Activated T-helper 2 cell treated with anti-CD3 and anti-CD28 coated beads, Interferon-gamma antibody, Interleukin-2, Interleukin-4, amounts not matched to agents 10 μg/mL and 5 μg/mL and 100 μg/mL, durations not matched to agents 14 hours and 24 hours and 36 hours (primary cell): ENCODE measurements at regions not wholly inside any gene's neighbourhood (a gene's known extent, or its start where the extent isn't known, plus 50 kb on each side); places are given as distances from the start of the nearest gene placed in this dataset.

Experiments
- DNase-seq: peaks from one replicate; pipeline ENCODE4 v3.0.0; 2021; ENCODE audit warnings: low spot score
- H3K27ac Mint-ChIP-seq: one replicate; pipeline ENCODE4 v1.8.0; 2021; ENCODE audit warnings: mixed read lengths
- H3K27me3 Mint-ChIP-seq: one replicate; pipeline ENCODE4 v1.8.0; 2021; ENCODE audit warnings: low read depth, mixed read lengths
- H3K36me3 Mint-ChIP-seq: one replicate; pipeline ENCODE4 v1.8.0; 2021; ENCODE audit warnings: low read depth, mixed read lengths
- H3K4me1 Mint-ChIP-seq: one replicate; pipeline ENCODE4 v1.8.0; 2021; ENCODE audit warnings: low read depth, mixed read lengths
- H3K4me3 Mint-ChIP-seq: one replicate; pipeline ENCODE4 v1.8.0; 2021; ENCODE audit warnings: low read depth, mild to moderate bottlenecking, moderate library complexity, mixed read lengths
- H3K9me3 Mint-ChIP-seq: one replicate; pipeline ENCODE4 v1.8.0; 2021; ENCODE audit warnings: mixed read lengths
- intact Hi-C: fragments of 100-400 bp; cut with micrococcal nuclease; formaldehyde crosslinking; loops from one replicate; pipeline ENCODE4 v1.15.1; 2023

- Mint-ChIP-seq H3K27me3 (peaks cover 6% of the 10 kb centered on the region), H3K4me1 (no peaks in the 10 kb centered on the region), H3K4me3 (no peak overlapping the region), H3K27ac (no peak overlapping the region), H3K36me3 (no peaks in the 10 kb centered on the region), H3K9me3 (no peaks in the 10 kb centered on the region)
- intact Hi-C loops, result no loop called here
- no peak for DNase-seq
Measured at GRCh38 chr1:199410462-199410861, 617.0 kb upstream of the NR5A2 start.

DNA sequence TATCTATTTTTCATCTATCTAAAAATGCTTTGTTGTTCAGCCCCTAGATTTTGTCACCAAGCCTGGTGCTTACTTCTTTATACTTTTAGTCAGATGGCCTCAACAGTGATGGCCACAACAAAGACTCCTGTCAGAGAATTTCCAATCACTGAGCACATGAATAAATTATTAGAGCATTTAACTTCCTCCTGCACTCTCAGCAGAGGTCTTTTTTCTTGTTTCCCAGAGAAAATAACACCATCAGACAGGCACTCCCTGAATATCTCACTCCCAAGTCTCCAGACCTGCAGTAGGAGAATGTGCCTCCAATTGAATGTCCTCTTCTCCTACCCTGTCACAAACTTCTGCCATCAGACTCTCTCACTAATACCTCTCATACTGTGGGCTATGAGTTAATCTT lies 616.0 kb upstream of the NR5A2 start:
- H3K4me3 Mint-ChIP-seq, result no peak overlapping the region
- H3K9me3 Mint-ChIP-seq, result peaks cover 3% of the 10 kb centered on the region
- no peaks in the 10 kb centered on the region for H3K4me1 Mint-ChIP-seq
- intact Hi-C loops, result no loop called here
- no peak overlapping the region for H3K27ac Mint-ChIP-seq
- no peaks in the 10 kb centered on the region for H3K36me3 Mint-ChIP-seq
- no peaks in the 10 kb centered on the region for H3K27me3 Mint-ChIP-seq
- no peak for DNase-seq

GRCh38 chr1:199422206-199422605 lies 605.3 kb upstream of the NR5A2 start:
- Mint-ChIP-seq H3K36me3 (no peaks in the 10 kb centered on the region), H3K4me3 (no peak overlapping the region), H3K27me3 (no peaks in the 10 kb centered on the region), H3K9me3 (peaks cover 5% of the 10 kb centered on the region), H3K27ac (no peak overlapping the region), H3K4me1 (no peaks in the 10 kb centered on the region)
- no peak for DNase-seq
- intact Hi-C loops, result no loop called here

DNA sequence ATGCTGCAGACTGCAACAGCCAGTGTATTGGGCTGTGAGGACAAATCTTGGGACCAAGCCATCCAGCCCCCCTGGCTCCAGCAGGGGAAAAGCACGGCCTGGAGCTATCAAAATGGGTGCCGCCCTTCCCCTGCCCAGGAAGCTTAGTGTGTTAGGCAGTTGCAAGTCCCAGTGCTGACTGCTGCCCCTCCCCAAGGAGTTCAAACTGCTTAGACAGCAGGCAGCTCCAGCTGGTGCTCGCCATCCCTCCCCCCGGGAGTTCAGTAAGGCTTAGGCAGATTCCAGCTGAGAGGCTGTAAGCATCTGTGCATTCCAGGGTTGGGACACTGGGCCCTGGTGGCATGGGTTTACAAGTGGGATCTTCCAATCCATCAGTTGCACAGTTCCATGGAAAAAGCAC lies 579.6 kb upstream of the NR5A2 start:
- DNase-seq, result no peak
- Mint-ChIP-seq H3K27me3 (peaks cover 2% of the 10 kb centered on the region), H3K27ac (no peak overlapping the region), H3K36me3 (no peaks in the 10 kb centered on the region), H3K4me1 (no peaks in the 10 kb centered on the region), H3K9me3 (peaks cover 3% of the 10 kb centered on the region), H3K4me3 (no peak overlapping the region)
- intact Hi-C loops, result no loop called here

- no peak for DNase-seq
- H3K9me3 Mint-ChIP-seq, result peaks cover 3% of the 10 kb centered on the region
- intact Hi-C loops, result no loop called here
- no peak overlapping the region for H3K4me3 Mint-ChIP-seq
- H3K27ac Mint-ChIP-seq, result no peak overlapping the region
- no peaks in the 10 kb centered on the region for H3K36me3 Mint-ChIP-seq
- peaks cover 2% of the 10 kb centered on the region for H3K27me3 Mint-ChIP-seq
- H3K4me1 Mint-ChIP-seq, result no peaks in the 10 kb centered on the region
Measured at GRCh38 chr1:199448646-199449045, 578.9 kb upstream of the NR5A2 start.

DNA sequence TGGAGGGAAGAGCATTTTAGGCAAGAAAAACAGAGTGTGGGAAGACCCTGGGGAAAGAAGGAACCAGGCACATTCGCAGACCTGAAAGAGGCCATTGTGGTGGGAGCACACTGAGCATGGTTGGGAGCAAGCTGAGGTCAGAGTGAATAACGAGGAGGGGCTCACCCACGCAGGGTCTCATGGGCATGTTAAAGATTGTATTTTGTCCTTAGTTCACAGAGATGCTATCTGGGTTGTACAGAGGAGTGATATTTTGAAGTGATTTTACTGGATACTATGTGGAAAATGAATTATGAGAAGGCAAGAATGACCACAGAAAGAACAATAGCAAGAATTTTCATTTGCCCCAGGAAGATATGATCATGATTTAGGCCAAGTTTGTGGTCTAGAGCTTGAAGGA lies 578.3 kb upstream of the NR5A2 start:
- Mint-ChIP-seq H3K27me3 (peaks cover 2% of the 10 kb centered on the region), H3K4me3 (no peak overlapping the region), H3K36me3 (no peaks in the 10 kb centered on the region), H3K4me1 (no peaks in the 10 kb centered on the region), H3K9me3 (peaks cover 3% of the 10 kb centered on the region), H3K27ac (no peak overlapping the region)
- DNase-seq, result no peak
- intact Hi-C loops, result no loop called here

DNA sequence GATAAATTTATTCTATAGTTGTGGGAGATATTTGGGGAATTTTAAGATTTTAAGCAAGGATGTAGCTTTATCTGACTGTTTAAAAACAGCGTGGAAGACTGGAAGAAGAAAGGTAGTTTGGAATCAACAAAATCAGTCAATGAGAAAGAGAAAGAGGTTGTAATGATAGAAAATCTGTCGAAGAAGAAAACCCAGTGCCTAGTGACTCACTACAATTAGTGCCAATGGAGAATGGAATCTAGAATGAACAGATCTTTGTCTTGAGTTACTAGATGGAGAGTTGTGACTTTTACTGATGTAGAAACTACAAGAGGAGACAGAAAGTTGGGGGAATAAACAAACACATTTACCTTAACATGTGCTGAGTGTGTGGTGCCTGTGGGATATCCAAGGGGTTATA lies 577.8 kb upstream of the NR5A2 start:
- intact Hi-C loops, result no loop called here
- Mint-ChIP-seq H3K36me3 (no peaks in the 10 kb centered on the region), H3K4me3 (no peak overlapping the region), H3K4me1 (no peaks in the 10 kb centered on the region), H3K27me3 (peaks cover 2% of the 10 kb centered on the region), H3K9me3 (peaks cover 3% of the 10 kb centered on the region), H3K27ac (no peak overlapping the region)
- no peak for DNase-seq

DNA sequence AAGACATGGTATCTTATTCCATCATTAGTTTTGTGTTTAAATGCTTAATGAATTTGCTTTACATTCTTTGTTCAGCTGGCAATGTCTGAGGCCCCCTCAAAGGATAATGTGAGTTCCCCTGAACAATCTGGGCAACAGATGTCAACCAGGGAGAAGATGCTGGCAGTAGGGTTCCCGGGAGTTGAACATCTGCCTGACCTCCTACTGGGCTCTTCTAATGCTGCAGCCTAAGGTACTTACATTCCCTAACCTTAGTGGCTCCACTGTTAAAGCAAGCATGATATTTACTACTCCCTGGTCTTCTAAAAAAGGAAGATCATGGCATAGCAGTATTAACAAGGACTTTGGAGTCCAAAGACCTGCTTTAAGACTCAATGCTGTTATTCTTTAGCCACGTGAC lies 574.9 kb upstream of the NR5A2 start:
- no peaks in the 10 kb centered on the region for H3K4me1 Mint-ChIP-seq
- peaks cover 2% of the 10 kb centered on the region for H3K27me3 Mint-ChIP-seq
- peaks cover 3% of the 10 kb centered on the region for H3K9me3 Mint-ChIP-seq
- H3K36me3 Mint-ChIP-seq, result no peaks in the 10 kb centered on the region
- H3K4me3 Mint-ChIP-seq, result no peak overlapping the region
- intact Hi-C loops, result no loop called here
- no peak for DNase-seq
- no peak overlapping the region for H3K27ac Mint-ChIP-seq

GRCh38 chr1:199453723-199454122 lies 573.8 kb upstream of the NR5A2 start:
- no peak overlapping the region for H3K27ac Mint-ChIP-seq
- H3K36me3 Mint-ChIP-seq, result no peaks in the 10 kb centered on the region
- intact Hi-C loops, result no loop called here
- H3K27me3 Mint-ChIP-seq, result peaks cover 2% of the 10 kb centered on the region
- no peaks in the 10 kb centered on the region for H3K4me1 Mint-ChIP-seq
- H3K9me3 Mint-ChIP-seq, result no peaks in the 10 kb centered on the region
- no peak overlapping the region for H3K4me3 Mint-ChIP-seq
- no peak for DNase-seq

- Mint-ChIP-seq H3K27ac (no peak overlapping the region), H3K9me3 (peaks cover 7% of the 10 kb centered on the region)
- intact Hi-C loops, result no loop called here
Measured at GRCh38 chr1:199460933-199461332, 566.6 kb upstream of the NR5A2 start.

GRCh38 chr1:199463521-199464127 lies 563.9 kb upstream of the NR5A2 start:
- intact Hi-C loops, result loop anchor here (2.0 kb wide), 1 partner anchor 693 kb away; no protein-coding TSS in a partner anchor
- H3K9me3 Mint-ChIP-seq, result peaks cover 7% of the 10 kb centered on the region

More at GRCh38 chr1:199460933-199461332, 566.6 kb upstream of the NR5A2 start:
- H3K27me3 Mint-ChIP-seq, result peaks cover 3% of the 10 kb centered on the region
- no peak overlapping the region for H3K4me3 Mint-ChIP-seq
- no peaks in the 10 kb centered on the region for H3K36me3 Mint-ChIP-seq
- no peak for DNase-seq
- H3K4me1 Mint-ChIP-seq, result no peaks in the 10 kb centered on the region

GRCh38 chr1:199466961-199467360 lies 560.5 kb upstream of the NR5A2 start:
- no peak for DNase-seq
- H3K27me3 Mint-ChIP-seq, result peaks cover 3% of the 10 kb centered on the region
- intact Hi-C loops, result no loop called here
- no peak overlapping the region for H3K27ac Mint-ChIP-seq
- H3K36me3 Mint-ChIP-seq, result no peaks in the 10 kb centered on the region
- peaks cover 7% of the 10 kb centered on the region for H3K9me3 Mint-ChIP-seq
- H3K4me1 Mint-ChIP-seq, result no peaks in the 10 kb centered on the region
- H3K4me3 Mint-ChIP-seq, result no peak overlapping the region

More at GRCh38 chr1:199463521-199464127, 563.9 kb upstream of the NR5A2 start:
- Mint-ChIP-seq H3K27ac (no peak overlapping the region), H3K36me3 (no peaks in the 10 kb centered on the region), H3K27me3 (peaks cover 3% of the 10 kb centered on the region), H3K4me3 (no peak overlapping the region), H3K4me1 (no peaks in the 10 kb centered on the region)
- DNase-seq, result no peak

DNA sequence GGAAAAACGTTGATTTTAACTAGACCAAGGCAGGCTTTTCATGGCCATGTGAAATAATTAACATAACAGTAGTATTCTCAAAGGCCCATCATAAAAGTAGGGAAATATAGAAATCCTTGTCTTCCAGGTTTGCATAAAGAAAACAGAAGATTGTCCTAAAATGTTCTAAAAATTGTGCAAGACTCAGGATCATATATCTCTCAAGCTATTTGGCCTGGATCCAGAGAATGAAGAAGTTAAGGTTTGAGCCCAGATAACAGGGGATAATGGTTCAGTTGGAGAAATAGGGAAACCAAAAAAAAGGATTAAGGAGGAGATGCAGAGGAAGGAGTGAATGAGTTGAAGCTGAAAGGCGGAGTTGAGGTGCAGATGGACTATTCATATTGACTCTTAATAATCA lies 555.5 kb upstream of the NR5A2 start:
- intact Hi-C loops, result no loop called here
- Mint-ChIP-seq H3K4me3 (no peak overlapping the region), H3K4me1 (no peaks in the 10 kb centered on the region), H3K27me3 (peaks cover 11% of the 10 kb centered on the region), H3K9me3 (no peaks in the 10 kb centered on the region), H3K36me3 (no peaks in the 10 kb centered on the region), H3K27ac (no peak overlapping the region)
- DNase-seq, result no peak

DNA sequence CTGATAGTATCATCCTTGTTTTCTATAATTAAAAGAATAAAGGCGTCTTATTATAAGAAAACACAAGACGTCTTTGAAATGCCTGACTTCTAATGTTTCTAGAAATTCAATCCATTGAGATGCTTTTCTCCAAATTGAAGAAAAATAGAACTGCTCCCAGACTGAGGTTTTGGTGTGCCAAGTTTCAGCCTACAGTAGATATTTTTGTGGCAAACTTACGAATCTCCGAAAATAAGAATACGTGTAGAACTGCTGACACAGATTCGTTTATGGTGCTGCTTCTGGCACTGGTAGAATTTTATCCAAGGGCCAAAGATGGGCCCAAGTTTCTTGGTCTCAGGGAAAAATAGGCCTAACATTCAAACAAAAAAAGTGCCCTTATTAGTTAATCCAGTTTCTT lies 554.5 kb upstream of the NR5A2 start:
- Mint-ChIP-seq H3K36me3 (no peaks in the 10 kb centered on the region), H3K27me3 (peaks cover 11% of the 10 kb centered on the region), H3K4me3 (no peak overlapping the region), H3K27ac (no peak overlapping the region), H3K9me3 (no peaks in the 10 kb centered on the region), H3K4me1 (no peaks in the 10 kb centered on the region)
- intact Hi-C loops, result no loop called here
- no peak for DNase-seq
